ENCODE measurements at regions not wholly inside any gene's neighbourhood (a gene's known extent, or its start where the extent isn't known, plus 50 kb on each side); places are given as distances from the start of the nearest gene placed in this dataset.

DNA sequence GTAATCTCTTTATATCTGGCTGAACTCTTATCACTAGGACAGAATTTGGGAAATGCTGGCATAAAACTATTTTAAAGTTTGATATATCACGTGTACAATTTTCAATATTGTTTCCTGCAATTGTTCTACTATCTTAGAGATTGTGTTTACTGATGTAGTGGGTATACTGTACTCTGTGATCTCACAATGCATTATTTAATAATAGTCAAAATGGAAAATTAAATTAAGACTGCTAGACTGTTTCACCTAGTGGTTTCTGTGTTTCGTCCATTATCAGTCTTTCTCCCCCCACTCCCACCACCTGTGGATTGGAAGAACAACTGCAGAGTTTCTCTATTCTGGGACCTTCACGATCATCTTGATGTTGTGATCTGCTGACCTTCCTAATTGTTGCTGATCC lies 449.2 kb upstream of the SLC10A2 start:
- DNase-seq (ENCODE audit: low read depth), result no peak
- TF ChIP-seq, protein P1, sequence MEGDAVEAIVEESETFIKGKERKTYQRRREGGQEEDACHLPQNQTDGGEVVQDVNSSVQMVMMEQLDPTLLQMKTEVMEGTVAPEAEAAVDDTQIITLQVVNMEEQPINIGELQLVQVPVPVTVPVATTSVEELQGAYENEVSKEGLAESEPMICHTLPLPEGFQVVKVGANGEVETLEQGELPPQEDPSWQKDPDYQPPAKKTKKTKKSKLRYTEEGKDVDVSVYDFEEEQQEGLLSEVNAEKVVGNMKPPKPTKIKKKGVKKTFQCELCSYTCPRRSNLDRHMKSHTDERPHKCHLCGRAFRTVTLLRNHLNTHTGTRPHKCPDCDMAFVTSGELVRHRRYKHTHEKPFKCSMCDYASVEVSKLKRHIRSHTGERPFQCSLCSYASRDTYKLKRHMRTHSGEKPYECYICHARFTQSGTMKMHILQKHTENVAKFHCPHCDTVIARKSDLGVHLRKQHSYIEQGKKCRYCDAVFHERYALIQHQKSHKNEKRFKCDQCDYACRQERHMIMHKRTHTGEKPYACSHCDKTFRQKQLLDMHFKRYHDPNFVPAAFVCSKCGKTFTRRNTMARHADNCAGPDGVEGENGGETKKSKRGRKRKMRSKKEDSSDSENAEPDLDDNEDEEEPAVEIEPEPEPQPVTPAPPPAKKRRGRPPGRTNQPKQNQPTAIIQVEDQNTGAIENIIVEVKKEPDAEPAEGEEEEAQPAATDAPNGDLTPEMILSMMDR (IDR thresholded peaks at IDR 0.05; ENCODE audit: low read depth, low read length), result no peak
- no peak for TF ChIP-seq MYC (IDR thresholded peaks at IDR 0.05; ENCODE audit: low read depth, low read length)
- TF ChIP-seq MAX (IDR thresholded peaks at IDR 0.05; ENCODE audit: low read depth, low read length), result no peak
- no peak for TF ChIP-seq POLR2A (IDR thresholded peaks at IDR 0.05; ENCODE audit: extremely low read depth, insufficient read length)
- no peak overlapping the region for H3K4me3 ChIP-seq (ENCODE audit: low read depth, low read length)

DNA sequence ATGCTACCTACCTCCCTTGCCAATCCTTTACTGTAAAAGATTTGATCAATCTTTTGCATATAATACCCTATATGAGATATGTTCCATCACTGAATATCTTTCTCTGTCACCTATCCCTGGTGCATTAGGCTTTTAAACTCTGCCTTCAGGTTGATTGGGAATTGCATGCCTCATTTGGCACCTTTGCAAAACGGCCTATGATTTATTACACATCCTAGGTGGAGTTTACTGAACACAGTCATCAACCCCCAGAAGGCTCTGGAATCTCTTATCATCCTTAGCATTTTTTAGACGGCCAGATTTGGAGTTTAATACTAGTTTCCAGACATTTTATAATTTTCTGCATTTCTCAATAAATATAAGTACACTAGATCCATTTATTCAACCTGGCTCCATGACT lies 448.4 kb upstream of the SLC10A2 start:
- no peak for DNase-seq (ENCODE audit: low read depth)
- H3K4me3 ChIP-seq (ENCODE audit: low read depth, low read length), result no peak overlapping the region
- TF ChIP-seq POLR2A (IDR thresholded peaks at IDR 0.05; ENCODE audit: extremely low read depth, insufficient read length), result no peak
- TF ChIP-seq MAX (IDR thresholded peaks at IDR 0.05; ENCODE audit: low read depth, low read length), result no peak
- TF ChIP-seq, protein P1 (IDR thresholded peaks at IDR 0.05; ENCODE audit: low read depth, low read length), result no peak
- no peak for TF ChIP-seq MYC (IDR thresholded peaks at IDR 0.05; ENCODE audit: low read depth, low read length)

- H3K4me3 ChIP-seq (ENCODE audit: low read depth, low read length), result no peak overlapping the region
- no peak for TF ChIP-seq MAX (IDR thresholded peaks at IDR 0.05; ENCODE audit: low read depth, low read length)
- TF ChIP-seq, protein P1 (IDR thresholded peaks at IDR 0.05; ENCODE audit: low read depth, low read length), result no peak
- no peak for TF ChIP-seq POLR2A (IDR thresholded peaks at IDR 0.05; ENCODE audit: extremely low read depth, insufficient read length)
- TF ChIP-seq MYC (IDR thresholded peaks at IDR 0.05; ENCODE audit: low read depth, low read length), result no peak
- no peak for DNase-seq (ENCODE audit: low read depth)
Observed at GRCh38 chr13:103514188-103514587, 448.0 kb upstream of the SLC10A2 start.

DNA sequence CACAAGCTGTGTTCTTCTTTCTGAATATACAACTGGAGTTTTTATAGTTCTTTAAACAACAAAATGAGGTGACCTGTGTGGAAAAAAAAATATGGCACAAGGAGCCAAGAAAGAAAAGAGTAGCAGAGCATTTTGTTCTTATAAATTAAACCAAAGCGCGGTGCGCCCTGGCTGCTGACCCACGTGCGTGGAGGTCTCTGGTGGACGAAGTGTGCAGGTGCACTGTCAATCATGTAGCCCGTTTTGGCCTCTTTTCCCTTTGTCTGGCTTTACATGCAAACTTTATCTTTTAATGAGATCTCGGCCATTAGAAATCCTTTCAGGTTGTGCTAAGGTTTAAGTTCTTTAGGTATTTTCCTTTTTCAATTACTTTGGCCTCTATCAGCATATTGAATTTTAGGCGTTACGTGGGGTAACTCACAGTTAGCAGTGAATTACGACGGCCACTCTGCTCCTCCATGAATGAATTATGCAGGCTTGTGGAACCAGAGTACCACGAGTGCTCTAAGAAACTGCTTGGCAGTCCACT lies 443.9 kb upstream of the SLC10A2 start:
- DNase-seq (ENCODE audit: low read depth), result no peak

GRCh38 chr13:103497404-103497803 lies 431.2 kb upstream of the SLC10A2 start:
- TF ChIP-seq MAX (IDR thresholded peaks at IDR 0.05; ENCODE audit: low read depth, low read length) (no peak), MYC (IDR thresholded peaks at IDR 0.05; ENCODE audit: low read depth, low read length) (no peak), POLR2A (IDR thresholded peaks at IDR 0.05; ENCODE audit: extremely low read depth, insufficient read length) (no peak)
- TF ChIP-seq, protein P1 (IDR thresholded peaks at IDR 0.05; ENCODE audit: low read depth, low read length), result no peak
- H3K4me3 ChIP-seq (ENCODE audit: low read depth, low read length), result no peak overlapping the region
- DNase-seq (ENCODE audit: low read depth), result no peak

More for the DNA sequence above, 443.9 kb upstream of the SLC10A2 start:
- no peak overlapping the region for H3K4me3 ChIP-seq (ENCODE audit: low read depth, low read length)
- no peak for TF ChIP-seq POLR2A (IDR thresholded peaks at IDR 0.05; ENCODE audit: extremely low read depth, insufficient read length)
- TF ChIP-seq, protein P1 (IDR thresholded peaks at IDR 0.05; ENCODE audit: low read depth, low read length), result no peak
- no peak for TF ChIP-seq MYC (IDR thresholded peaks at IDR 0.05; ENCODE audit: low read depth, low read length)
- no peak for TF ChIP-seq MAX (IDR thresholded peaks at IDR 0.05; ENCODE audit: low read depth, low read length)

Measured in NB4 (cell line).